Bronchial epithelial cell (primary cell): ENCODE measurements at regions not wholly inside any gene's neighbourhood (a gene's known extent, or its start where the extent isn't known, plus 50 kb on each side); places are given as distances from the start of the nearest gene placed in this dataset.

Experiments
- DNase-seq: peaks from one replicate; pipeline ENCODE4 v3.0.0-alpha.2; 2010; ENCODE audit warnings: low read depth
- FAIRE-seq: peaks from 2 replicates; lab custom pipeline; 2011; peaks lifted over from hg19 to GRCh38; lab: Jason Lieb, UNC
- H3K27me3 ChIP-seq: 2 replicates; pipeline ENCODE4 v1.5.1; 2011; ENCODE audit warnings: low read length; ENCODE audit not compliant: control insufficient read depth, insufficient read depth
- H3K36me3 ChIP-seq: 2 replicates; pipeline ENCODE4 v1.5.1; 2011; ENCODE audit warnings: low read length; ENCODE audit not compliant: control insufficient read depth, insufficient read depth
- H3K4me3 ChIP-seq: 2 replicates; pipeline ENCODE4 v1.5.1; 2011; ENCODE audit warnings: mild to moderate bottlenecking, low read depth, low read length, control low read depth
- TF ChIP-seq, protein P1 (sequence below): IDR thresholded peaks from 2 replicates; pipeline ENCODE4 v1.5.1; 2011; ENCODE audit warnings: mild to moderate bottlenecking, moderate library complexity, low read length, control low read depth, inconsistent platforms; ENCODE audit not compliant: insufficient read depth, severe bottlenecking

- TF ChIP-seq, protein P1, sequence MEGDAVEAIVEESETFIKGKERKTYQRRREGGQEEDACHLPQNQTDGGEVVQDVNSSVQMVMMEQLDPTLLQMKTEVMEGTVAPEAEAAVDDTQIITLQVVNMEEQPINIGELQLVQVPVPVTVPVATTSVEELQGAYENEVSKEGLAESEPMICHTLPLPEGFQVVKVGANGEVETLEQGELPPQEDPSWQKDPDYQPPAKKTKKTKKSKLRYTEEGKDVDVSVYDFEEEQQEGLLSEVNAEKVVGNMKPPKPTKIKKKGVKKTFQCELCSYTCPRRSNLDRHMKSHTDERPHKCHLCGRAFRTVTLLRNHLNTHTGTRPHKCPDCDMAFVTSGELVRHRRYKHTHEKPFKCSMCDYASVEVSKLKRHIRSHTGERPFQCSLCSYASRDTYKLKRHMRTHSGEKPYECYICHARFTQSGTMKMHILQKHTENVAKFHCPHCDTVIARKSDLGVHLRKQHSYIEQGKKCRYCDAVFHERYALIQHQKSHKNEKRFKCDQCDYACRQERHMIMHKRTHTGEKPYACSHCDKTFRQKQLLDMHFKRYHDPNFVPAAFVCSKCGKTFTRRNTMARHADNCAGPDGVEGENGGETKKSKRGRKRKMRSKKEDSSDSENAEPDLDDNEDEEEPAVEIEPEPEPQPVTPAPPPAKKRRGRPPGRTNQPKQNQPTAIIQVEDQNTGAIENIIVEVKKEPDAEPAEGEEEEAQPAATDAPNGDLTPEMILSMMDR, result peak; percentile 10
- peak; percentile 46 for DNase-seq
- Histone ChIP-seq H3K4me3 (no peak overlapping the region), H3K36me3 (no peaks in the 10 kb centered on the region), H3K27me3 (peaks cover 2% of the 10 kb centered on the region)
- FAIRE-seq, result no peak
These were observed 53.6 kb upstream of the DYNC1I1 start for GRCh38 chr7:95718577-95719410.

GRCh38 chr7:95716357-95717122 lies 55.8 kb upstream of the DYNC1I1 start:
- no peak for DNase-seq
- TF ChIP-seq, protein P1, result no peak
- FAIRE-seq, result peak; percentile 81
- H3K4me3 ChIP-seq, result no peak overlapping the region
- H3K27me3 ChIP-seq, result no peaks in the 10 kb centered on the region
- H3K36me3 ChIP-seq, result no peaks in the 10 kb centered on the region

DNA sequence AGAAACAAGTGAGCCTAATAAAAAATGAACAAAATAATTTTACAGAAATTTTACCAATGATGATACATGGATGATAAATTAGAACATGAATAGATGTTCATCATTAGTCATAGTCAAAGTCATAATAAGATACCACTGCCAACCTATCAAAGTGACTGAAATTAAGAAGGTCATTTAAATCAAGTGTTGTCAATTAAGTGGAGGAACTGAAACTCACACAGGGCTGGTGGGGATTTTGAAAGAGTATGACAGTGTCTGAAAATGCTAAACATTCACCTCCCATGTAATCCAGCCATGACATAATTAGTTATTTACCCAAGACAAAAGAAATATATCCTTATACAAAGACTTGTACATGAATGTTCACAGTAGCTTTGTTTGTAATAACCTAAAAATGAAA lies 57.1 kb upstream of the DYNC1I1 start:
- no peaks in the 10 kb centered on the region for H3K27me3 ChIP-seq
- FAIRE-seq, result no peak
- DNase-seq, result peak; percentile 2
- TF ChIP-seq, protein P1, result no peak
- H3K36me3 ChIP-seq, result no peaks in the 10 kb centered on the region
- no peak overlapping the region for H3K4me3 ChIP-seq

GRCh38 chr7:95710711-95711110 lies 61.6 kb upstream of the DYNC1I1 start:
- TF ChIP-seq, protein P1, result no peak
- Histone ChIP-seq H3K36me3 (no peaks in the 10 kb centered on the region), H3K27me3 (no peaks in the 10 kb centered on the region), H3K4me3 (no peak overlapping the region)
- FAIRE-seq (no peak), DNase-seq (no peak)

DNA sequence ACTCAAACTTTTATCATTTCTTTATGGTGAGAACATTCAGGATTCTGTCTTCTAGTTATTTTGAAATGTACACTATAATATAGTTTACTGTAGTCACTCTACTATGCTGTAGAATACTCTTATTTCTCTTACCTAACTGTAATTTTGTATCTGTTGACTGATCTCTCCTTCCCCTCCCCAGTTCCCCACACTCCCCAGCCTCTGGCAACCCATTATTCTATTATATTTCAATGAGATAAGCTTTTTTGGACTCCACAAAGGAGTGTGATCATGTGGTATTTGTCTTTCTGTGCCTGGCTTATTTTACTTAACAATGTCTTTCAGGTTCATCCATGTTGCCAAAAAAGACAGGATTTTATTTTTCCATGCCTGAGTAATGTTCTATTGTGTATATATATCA lies 71.4 kb upstream of the DYNC1I1 start:
- Histone ChIP-seq H3K27me3 (no peaks in the 10 kb centered on the region), H3K36me3 (no peaks in the 10 kb centered on the region), H3K4me3 (no peak overlapping the region)
- no peak for FAIRE-seq
- no peak for DNase-seq
- TF ChIP-seq, protein P1, result no peak
